HepG2 (cell line): ENCODE measurements at regions not wholly inside any gene's neighbourhood (a gene's known extent, or its start where the extent isn't known, plus 50 kb on each side); places are given as distances from the start of the nearest gene placed in this dataset.

Experiments used
- ATAC-seq: fragments of 200-7000 bp; cut with Tn5 transposase; 3 replicates; pipeline ENCODE4 v1.9.1; 2020; ENCODE audit warnings: mild to moderate bottlenecking, moderate library complexity
- BruUV-seq: library from RNA; stranded (reverse); fragments of 400-500 nt; replicated peaks from 2 replicates; lab custom pipeline; 2021; lab: Mats Ljungman, UMichigan
- CTCF ChIA-PET: fragments of 300-600 bp; formaldehyde crosslinking; extraction: SDS; loops from one replicate; lab custom pipeline; 2021; ENCODE audit warnings: low total read pairs, inconsistent platforms, low intra/inter-chr PET ratio; lab: Yijun Ruan, JAX
- POLR2A ChIA-PET: fragments of 350-600 bp; sonication (Branson Sonifier 250); formaldehyde crosslinking; loops from one replicate; lab custom pipeline; 2020; ENCODE audit warnings: antibody characterized with exemption, inconsistent platforms; lab: Yijun Ruan, JAX
- DNase-seq: peaks from one replicate; pipeline ENCODE4 v3.0.0-alpha.2; 2015; ENCODE audit warnings: low spot score
- FAIRE-seq: peaks from 3 replicates; lab custom pipeline; 2011; peaks lifted over from hg19 to GRCh38; lab: Jason Lieb, UNC
- H2AFZ ChIP-seq: one replicate; pipeline ENCODE4 v1.6.1; 2011; ENCODE audit warnings: low read length, inconsistent platforms
- H3K27ac ChIP-seq: fragments of 300-600 bp; 3 replicates; pipeline ENCODE4 v1.8.0; 2011; ENCODE audit warnings: mixed run types, mild to moderate bottlenecking, mixed read lengths, low read length, inconsistent platforms; ENCODE audit not compliant: insufficient read depth; ENCODE audit errors: extremely low read length
- H3K27me3 ChIP-seq, 2 experiments: fragments of 200-600 bp in 1 of 2; 2 replicates in 1 of 2; 3 replicates in 1 of 2; pipeline versions ENCODE4 v1.6.0 to v1.8.0; 2011; ENCODE audit warnings: low read length in 2 of 2, mild to moderate bottlenecking in 2 of 2, moderate library complexity in 2 of 2, inconsistent platforms in 1 of 2; ENCODE audit not compliant: insufficient read depth in 2 of 2, control insufficient read depth in 1 of 2
- H3K36me3 ChIP-seq, 2 experiments: fragments of 200-600 bp in 1 of 2; replicated peaks in 1 of 2; 2 replicates in 1 of 2; 3 replicates in 1 of 2; pipeline versions ENCODE4 v1.5.1 to v1.8.0; 2011; ENCODE audit warnings: low read length in 2 of 2, inconsistent platforms in 1 of 2; ENCODE audit not compliant: insufficient read depth in 2 of 2, control insufficient read depth in 1 of 2
- H3K4me1 ChIP-seq: 2 replicates; pipeline ENCODE4 v1.5.1; 2012; ENCODE audit warnings: low read length, inconsistent platforms; ENCODE audit not compliant: insufficient read depth
- H3K4me2 ChIP-seq: 2 replicates; pipeline ENCODE4 v1.6.0; 2011; ENCODE audit warnings: low read depth, low read length, inconsistent platforms
- H3K4me3 ChIP-seq, 3 experiments: fragments of 200-600 bp in 1 of 3; sonication (generic), shearing (Covaris generic) in 1 of 3; replicated peaks in 1 of 3; 2 replicates each; pipeline ENCODE4 v1.5.1; 2011 to 2016; ENCODE audit warnings: low read length in 3 of 3, inconsistent platforms in 2 of 3, low read depth in 2 of 3, mild to moderate bottlenecking in 2 of 3, control low read depth in 1 of 3, mixed read lengths in 1 of 3; ENCODE audit not compliant: insufficient read depth in 1 of 3
- H3K79me2 ChIP-seq: one replicate; pipeline ENCODE4 v1.6.1; 2011; ENCODE audit warnings: low read length, inconsistent platforms; ENCODE audit not compliant: insufficient read depth
- H3K9ac ChIP-seq: 2 replicates; pipeline ENCODE4 v1.6.0; 2011; ENCODE audit warnings: mild to moderate bottlenecking, low read depth, low read length, inconsistent platforms; ENCODE audit not compliant: insufficient read depth
- H3K9me3 ChIP-seq: 2 replicates; pipeline ENCODE4 v1.5.1; 2012; ENCODE audit warnings: mild to moderate bottlenecking, low read length
- H4K20me1 ChIP-seq: 2 replicates; pipeline ENCODE4 v1.6.0; 2011; ENCODE audit warnings: inconsistent platforms, mild to moderate bottlenecking, low read length, moderate library complexity; ENCODE audit not compliant: insufficient read depth
- FOSL1 ChIP-seq: sonication (generic); formaldehyde crosslinking; IDR thresholded peaks from 2 replicates; pipeline ENCODE4 v1.9.0; 2021; ENCODE audit warnings: missing genetic modification reagents, borderline replicate concordance
- FOXP1 ChIP-seq, 2 experiments: fragments of 450-650 bp in 1 of 2; IDR thresholded peaks; 2 replicates each; pipeline ENCODE4 v1.6.1; 2017 to 2018; ENCODE audit warnings: antibody characterized with exemption in 1 of 2
- GATAD1 ChIP-seq: IDR thresholded peaks from 2 replicates; pipeline ENCODE4 v1.6.1; 2016; ENCODE audit warnings: missing genetic modification reagents, missing compliant biosample characterization
- GRHL1 ChIP-seq: sonication (generic); formaldehyde crosslinking; conservative IDR thresholded peaks from 2 replicates; pipeline ENCODE4 v1.8.0; 2022; ENCODE audit warnings: missing genetic modification reagents
- HOXA9 ChIP-seq: sonication (generic); formaldehyde crosslinking; IDR thresholded peaks from 2 replicates; pipeline ENCODE4 v1.8.1; 2022; ENCODE audit warnings: missing genetic modification reagents, mild to moderate bottlenecking, moderate library complexity, borderline replicate concordance
- NFYC ChIP-seq: IDR thresholded peaks from 2 replicates; pipeline ENCODE4 v1.6.1; 2016; ENCODE audit warnings: missing genetic modification reagents, missing compliant biosample characterization
- RBM22 ChIP-seq: fragments of 200-400 bp; formaldehyde crosslinking; optimal IDR thresholded peaks from 2 replicates; pipeline ENCODE3; 2017; ENCODE audit warnings: mild to moderate bottlenecking, low read length, moderate library complexity
- SSRP1 ChIP-seq: IDR thresholded peaks from 2 replicates; pipeline ENCODE4 v1.6.1; 2016; ENCODE audit warnings: control low read depth
- TAF1 ChIP-seq: sonication (generic); formaldehyde crosslinking; IDR thresholded peaks from 2 replicates; pipeline ENCODE4 v1.4.0; 2020; ENCODE audit warnings: missing genetic modification reagents
- TCF7L2 ChIP-seq: IDR thresholded peaks from 2 replicates; pipeline ENCODE4 v1.6.1; 2011; ENCODE audit warnings: mild to moderate bottlenecking, low read depth, low read length, moderate library complexity
- THYN1 ChIP-seq: sonication (generic); formaldehyde crosslinking; IDR thresholded peaks from 2 replicates; pipeline ENCODE4 v1.8.1; 2023; ENCODE audit warnings: low read depth, mild to moderate bottlenecking, moderate library complexity, missing genetic modification reagents, borderline replicate concordance
- TOPORS ChIP-seq: sonication (generic); formaldehyde crosslinking; IDR thresholded peaks from 2 replicates; pipeline ENCODE4 v1.8.0; 2023; ENCODE audit warnings: mild to moderate bottlenecking, missing genetic modification reagents
- ZBTB39 ChIP-seq: sonication (generic); formaldehyde crosslinking; IDR thresholded peaks from 2 replicates; pipeline ENCODE4 v1.5.0; 2020; ENCODE audit warnings: missing genetic modification reagents
- ZFP90 ChIP-seq: sonication (generic); formaldehyde crosslinking; IDR thresholded peaks from 2 replicates; pipeline ENCODE4 v1.8.0; 2022; ENCODE audit warnings: missing genetic modification reagents, mild to moderate bottlenecking, inconsistent platforms, borderline replicate concordance
- ZNF383 ChIP-seq: sonication (generic); formaldehyde crosslinking; IDR thresholded peaks from 2 replicates; pipeline ENCODE4 v1.4.0; 2020; ENCODE audit warnings: missing genetic modification reagents, mild to moderate bottlenecking, borderline replicate concordance
- ZNF501 ChIP-seq: sonication (generic); formaldehyde crosslinking; IDR thresholded peaks from 2 replicates; pipeline ENCODE4 v1.5.1; 2020; ENCODE audit warnings: mild to moderate bottlenecking, moderate library complexity, missing genetic modification reagents
- ZNF674 ChIP-seq: sonication (generic); formaldehyde crosslinking; IDR thresholded peaks from 2 replicates; pipeline ENCODE4 v1.5.0; 2020; ENCODE audit warnings: low read depth, mild to moderate bottlenecking, missing genetic modification reagents
- ZNF781 ChIP-seq: sonication (generic); formaldehyde crosslinking; IDR thresholded peaks from 2 replicates; pipeline ENCODE4 v1.5.1; 2020; ENCODE audit warnings: borderline replicate concordance, mild to moderate bottlenecking, missing genetic modification reagents; ENCODE audit errors: not compliant biosample characterization
- ZNF850 ChIP-seq: sonication (generic); formaldehyde crosslinking; conservative IDR thresholded peaks from 2 replicates; pipeline ENCODE4 v1.9.0; 2021; ENCODE audit warnings: mild to moderate bottlenecking, missing genetic modification reagents
- ZSCAN25 ChIP-seq: sonication (generic); formaldehyde crosslinking; IDR thresholded peaks from 2 replicates; pipeline ENCODE4 v1.8.0; 2022; ENCODE audit warnings: mild to moderate bottlenecking, missing genetic modification reagents
- in situ Hi-C: cut with HindIII; loops from 2 replicates; pipeline ENCODE4 v1.10.0; 2017; ENCODE audit warnings: low pct_unique_long_range_greater_than_20kb; ENCODE audit not compliant: extremely low pct_ligation_motif_present
- intact Hi-C: fragments of 100-400 bp; cut with micrococcal nuclease; formaldehyde crosslinking; loops from one replicate; pipeline ENCODE4 v1.10.0; 2022; ENCODE audit not compliant: unreplicated experiment

GRCh38 chr2:180709392-180710145, 270.8 kb upstream of the UBE2E3 start (continued):
- TF ChIP-seq GRHL1 (CRISPR knock-in tag) (no peak), ZNF383 (CRISPR knock-in tag) (no peak), ZNF674 (CRISPR knock-in tag) (no peak)
- TF ChIP-seq, all 625 proteins: peak for 0

GRCh38 chr2:180707884-180708205, 272.6 kb upstream of the UBE2E3 start:
- H3K27ac ChIP-seq: no peak overlapping the region
- CTCF ChIA-PET: no interaction called here
- no peak for FAIRE-seq
- no peaks in the 10 kb centered on the region for H3K27me3 ChIP-seq
- no peak for ATAC-seq
- peaks cover 6% of the 10 kb centered on the region; the same call in 1 of the 2 replicates for H3K9me3 ChIP-seq
- in situ Hi-C loops (no loop called here), intact Hi-C loops (no loop called here)
- no peak overlapping the region for H3K4me3 ChIP-seq
- peak; percentile 4 for DNase-seq
- H3K79me2 ChIP-seq: no peaks in the 10 kb centered on the region
- H3K36me3 ChIP-seq: no peaks in the 10 kb centered on the region
- TF ChIP-seq TAF1 (CRISPR knock-in tag): no peak
- no peak for TF ChIP-seq GATAD1
- no peak for TF ChIP-seq FOXP1 (IDR thresholded peaks at IDR 0.05)
- TF ChIP-seq FOXP1 (CRISPR knock-in tag; IDR thresholded peaks at IDR 0.05): no peak
- TF ChIP-seq ZNF850 (CRISPR knock-in tag): no peak
- TF ChIP-seq RBM22: no peak
- TF ChIP-seq ZNF501 (CRISPR knock-in tag): no peak
- TF ChIP-seq THYN1 (CRISPR knock-in tag): no peak
- TF ChIP-seq ZSCAN25 (CRISPR knock-in tag): no peak
- no peak for TF ChIP-seq FOSL1 (CRISPR knock-in tag)
- no peak for TF ChIP-seq TCF7L2
- no peak for TF ChIP-seq SSRP1 (CRISPR knock-in tag)
- no peak for TF ChIP-seq ZBTB39 (CRISPR knock-in tag)
- TF ChIP-seq ZNF781 (CRISPR knock-in tag): no peak
- no peak for TF ChIP-seq TOPORS (CRISPR knock-in tag)
- no peak for TF ChIP-seq NFYC (CRISPR knock-in tag)
- TF ChIP-seq ZFP90 (CRISPR knock-in tag): no peak
- no peak for TF ChIP-seq HOXA9 (CRISPR knock-in tag)
- TF ChIP-seq, all 625 proteins: peak for 0
- no peaks in the 10 kb centered on the region for H3K4me1 ChIP-seq
- BruUV-seq: no TSS peak
- H3K4me2 ChIP-seq: no peak overlapping the region
- H3K9ac ChIP-seq: no peak overlapping the region
- POLR2A ChIA-PET: no interaction called here
- no peaks in the 10 kb centered on the region for H4K20me1 ChIP-seq
- H2AFZ ChIP-seq: no peak overlapping the region
